GM23338 (cell line): ENCODE measurements at regions not wholly inside any gene's neighbourhood (a gene's known extent, or its start where the extent isn't known, plus 50 kb on each side); places are given as distances from the start of the nearest gene placed in this dataset.

ENCODE experiments used
- CREB1 ChIP-seq: fragments of 250-450 bp; sonication (Bioruptor Pico); IDR thresholded peaks from 2 replicates; pipeline ENCODE4 v1.5.0; 2020; ENCODE audit warnings: low read depth, mild to moderate bottlenecking, moderate library complexity
- EZH2 ChIP-seq: fragments of 200-600 bp; sonication (generic); IDR thresholded peaks from one replicate; pipeline ENCODE4 v1.8.0; 2017; ENCODE audit warnings: antibody characterized with exemption, mild to moderate bottlenecking, low read depth; ENCODE audit not compliant: unreplicated experiment
- EZH2phosphoT487 ChIP-seq: fragments of 200-600 bp; sonication (generic); IDR thresholded peaks from one replicate; pipeline ENCODE4 v1.8.1; 2018; ENCODE audit warnings: antibody characterized with exemption; ENCODE audit not compliant: unreplicated experiment
- JUNB ChIP-seq: IDR thresholded peaks from one replicate; pipeline ENCODE4 v1.6.1; 2016; ENCODE audit warnings: antibody characterized with exemption; ENCODE audit not compliant: unreplicated experiment
- NANOG ChIP-seq: IDR thresholded peaks from 2 replicates; pipeline ENCODE4 v1.6.1; 2016; ENCODE audit warnings: antibody characterized with exemption, borderline replicate concordance
- POLR2AphosphoS5 ChIP-seq: IDR thresholded peaks from 2 replicates; pipeline ENCODE4 v1.6.1; 2016; ENCODE audit warnings: antibody characterized with exemption, low read depth
- ZNF114 ChIP-seq: fragments of 250-450 bp; sonication (Bioruptor Pico); IDR thresholded peaks from 2 replicates; pipeline ENCODE4 v1.5.0; 2020; ENCODE audit warnings: mild to moderate bottlenecking, moderate library complexity
- ZNF331 ChIP-seq: fragments of 250-450 bp; sonication (Bioruptor Pico); IDR thresholded peaks from 2 replicates; pipeline ENCODE4 v1.5.0; 2020; ENCODE audit warnings: low read depth, mild to moderate bottlenecking, moderate library complexity
- TF ChIP-seq, protein P1 (sequence below), 2 experiments: fragments of 200-600 bp in 1 of 2; sonication (generic) in 1 of 2; conservative IDR thresholded peaks; 2 replicates each; pipeline versions ENCODE4 v1.5.1 to v1.6.1; 2016 to 2017; ENCODE audit warnings: antibody characterized with exemption in 2 of 2, low read depth in 2 of 2, mild to moderate bottlenecking in 2 of 2, moderate library complexity in 1 of 2
- TF ChIP-seq, protein P2 (sequence below): IDR thresholded peaks from one replicate; pipeline ENCODE4 v1.6.1; 2018; ENCODE audit warnings: antibody characterized with exemption; ENCODE audit not compliant: unreplicated experiment
- TF ChIP-seq, protein P3 (sequence below): IDR thresholded peaks from 2 replicates; pipeline ENCODE4 v1.6.1; 2016; ENCODE audit warnings: antibody characterized with exemption
- TF ChIP-seq, protein P4 (sequence below): fragments of 250-450 bp; sonication (Bioruptor Pico); IDR thresholded peaks from 2 replicates; pipeline ENCODE4 v1.5.0; 2020; ENCODE audit warnings: mild to moderate bottlenecking, moderate library complexity

DNA sequence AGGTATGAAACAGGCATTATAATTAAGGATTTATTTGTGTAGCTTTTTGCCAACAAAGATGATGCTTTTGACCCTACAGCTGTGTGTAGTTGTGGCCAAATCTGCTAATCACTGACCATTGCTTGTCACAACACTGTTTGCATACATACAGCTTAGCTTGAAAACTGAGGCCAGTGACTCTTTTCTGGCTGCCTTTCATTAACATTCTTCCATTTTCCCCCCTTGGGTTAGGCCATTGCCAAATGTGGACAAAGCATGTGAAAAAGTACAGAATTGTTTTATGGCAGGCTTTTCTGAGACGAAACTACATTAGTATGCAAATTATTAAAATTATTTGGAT, 263.3 kb downstream of the SLC16A7 start:
- TF ChIP-seq, protein P1, sequence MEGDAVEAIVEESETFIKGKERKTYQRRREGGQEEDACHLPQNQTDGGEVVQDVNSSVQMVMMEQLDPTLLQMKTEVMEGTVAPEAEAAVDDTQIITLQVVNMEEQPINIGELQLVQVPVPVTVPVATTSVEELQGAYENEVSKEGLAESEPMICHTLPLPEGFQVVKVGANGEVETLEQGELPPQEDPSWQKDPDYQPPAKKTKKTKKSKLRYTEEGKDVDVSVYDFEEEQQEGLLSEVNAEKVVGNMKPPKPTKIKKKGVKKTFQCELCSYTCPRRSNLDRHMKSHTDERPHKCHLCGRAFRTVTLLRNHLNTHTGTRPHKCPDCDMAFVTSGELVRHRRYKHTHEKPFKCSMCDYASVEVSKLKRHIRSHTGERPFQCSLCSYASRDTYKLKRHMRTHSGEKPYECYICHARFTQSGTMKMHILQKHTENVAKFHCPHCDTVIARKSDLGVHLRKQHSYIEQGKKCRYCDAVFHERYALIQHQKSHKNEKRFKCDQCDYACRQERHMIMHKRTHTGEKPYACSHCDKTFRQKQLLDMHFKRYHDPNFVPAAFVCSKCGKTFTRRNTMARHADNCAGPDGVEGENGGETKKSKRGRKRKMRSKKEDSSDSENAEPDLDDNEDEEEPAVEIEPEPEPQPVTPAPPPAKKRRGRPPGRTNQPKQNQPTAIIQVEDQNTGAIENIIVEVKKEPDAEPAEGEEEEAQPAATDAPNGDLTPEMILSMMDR (conservative IDR thresholded peaks at IDR 0.05; ENCODE audit: low read depth in 2 of 2): no peak
- no peak for TF ChIP-seq ZNF331 (CRISPR knock-in tag)
- no peak for TF ChIP-seq POLR2AphosphoS5
- TF ChIP-seq, protein P2, sequence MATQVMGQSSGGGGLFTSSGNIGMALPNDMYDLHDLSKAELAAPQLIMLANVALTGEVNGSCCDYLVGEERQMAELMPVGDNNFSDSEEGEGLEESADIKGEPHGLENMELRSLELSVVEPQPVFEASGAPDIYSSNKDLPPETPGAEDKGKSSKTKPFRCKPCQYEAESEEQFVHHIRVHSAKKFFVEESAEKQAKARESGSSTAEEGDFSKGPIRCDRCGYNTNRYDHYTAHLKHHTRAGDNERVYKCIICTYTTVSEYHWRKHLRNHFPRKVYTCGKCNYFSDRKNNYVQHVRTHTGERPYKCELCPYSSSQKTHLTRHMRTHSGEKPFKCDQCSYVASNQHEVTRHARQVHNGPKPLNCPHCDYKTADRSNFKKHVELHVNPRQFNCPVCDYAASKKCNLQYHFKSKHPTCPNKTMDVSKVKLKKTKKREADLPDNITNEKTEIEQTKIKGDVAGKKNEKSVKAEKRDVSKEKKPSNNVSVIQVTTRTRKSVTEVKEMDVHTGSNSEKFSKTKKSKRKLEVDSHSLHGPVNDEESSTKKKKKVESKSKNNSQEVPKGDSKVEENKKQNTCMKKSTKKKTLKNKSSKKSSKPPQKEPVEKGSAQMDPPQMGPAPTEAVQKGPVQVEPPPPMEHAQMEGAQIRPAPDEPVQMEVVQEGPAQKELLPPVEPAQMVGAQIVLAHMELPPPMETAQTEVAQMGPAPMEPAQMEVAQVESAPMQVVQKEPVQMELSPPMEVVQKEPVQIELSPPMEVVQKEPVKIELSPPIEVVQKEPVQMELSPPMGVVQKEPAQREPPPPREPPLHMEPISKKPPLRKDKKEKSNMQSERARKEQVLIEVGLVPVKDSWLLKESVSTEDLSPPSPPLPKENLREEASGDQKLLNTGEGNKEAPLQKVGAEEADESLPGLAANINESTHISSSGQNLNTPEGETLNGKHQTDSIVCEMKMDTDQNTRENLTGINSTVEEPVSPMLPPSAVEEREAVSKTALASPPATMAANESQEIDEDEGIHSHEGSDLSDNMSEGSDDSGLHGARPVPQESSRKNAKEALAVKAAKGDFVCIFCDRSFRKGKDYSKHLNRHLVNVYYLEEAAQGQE: no peak
- no peak for TF ChIP-seq EZH2phosphoT487
- TF ChIP-seq CREB1 (CRISPR knock-in tag): no peak
- no peak for TF ChIP-seq EZH2
- TF ChIP-seq, protein P3, sequence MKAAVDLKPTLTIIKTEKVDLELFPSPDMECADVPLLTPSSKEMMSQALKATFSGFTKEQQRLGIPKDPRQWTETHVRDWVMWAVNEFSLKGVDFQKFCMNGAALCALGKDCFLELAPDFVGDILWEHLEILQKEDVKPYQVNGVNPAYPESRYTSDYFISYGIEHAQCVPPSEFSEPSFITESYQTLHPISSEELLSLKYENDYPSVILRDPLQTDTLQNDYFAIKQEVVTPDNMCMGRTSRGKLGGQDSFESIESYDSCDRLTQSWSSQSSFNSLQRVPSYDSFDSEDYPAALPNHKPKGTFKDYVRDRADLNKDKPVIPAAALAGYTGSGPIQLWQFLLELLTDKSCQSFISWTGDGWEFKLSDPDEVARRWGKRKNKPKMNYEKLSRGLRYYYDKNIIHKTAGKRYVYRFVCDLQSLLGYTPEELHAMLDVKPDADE: no peak
- TF ChIP-seq JUNB: no peak
- no peak for TF ChIP-seq NANOG
- TF ChIP-seq, protein P4, sequence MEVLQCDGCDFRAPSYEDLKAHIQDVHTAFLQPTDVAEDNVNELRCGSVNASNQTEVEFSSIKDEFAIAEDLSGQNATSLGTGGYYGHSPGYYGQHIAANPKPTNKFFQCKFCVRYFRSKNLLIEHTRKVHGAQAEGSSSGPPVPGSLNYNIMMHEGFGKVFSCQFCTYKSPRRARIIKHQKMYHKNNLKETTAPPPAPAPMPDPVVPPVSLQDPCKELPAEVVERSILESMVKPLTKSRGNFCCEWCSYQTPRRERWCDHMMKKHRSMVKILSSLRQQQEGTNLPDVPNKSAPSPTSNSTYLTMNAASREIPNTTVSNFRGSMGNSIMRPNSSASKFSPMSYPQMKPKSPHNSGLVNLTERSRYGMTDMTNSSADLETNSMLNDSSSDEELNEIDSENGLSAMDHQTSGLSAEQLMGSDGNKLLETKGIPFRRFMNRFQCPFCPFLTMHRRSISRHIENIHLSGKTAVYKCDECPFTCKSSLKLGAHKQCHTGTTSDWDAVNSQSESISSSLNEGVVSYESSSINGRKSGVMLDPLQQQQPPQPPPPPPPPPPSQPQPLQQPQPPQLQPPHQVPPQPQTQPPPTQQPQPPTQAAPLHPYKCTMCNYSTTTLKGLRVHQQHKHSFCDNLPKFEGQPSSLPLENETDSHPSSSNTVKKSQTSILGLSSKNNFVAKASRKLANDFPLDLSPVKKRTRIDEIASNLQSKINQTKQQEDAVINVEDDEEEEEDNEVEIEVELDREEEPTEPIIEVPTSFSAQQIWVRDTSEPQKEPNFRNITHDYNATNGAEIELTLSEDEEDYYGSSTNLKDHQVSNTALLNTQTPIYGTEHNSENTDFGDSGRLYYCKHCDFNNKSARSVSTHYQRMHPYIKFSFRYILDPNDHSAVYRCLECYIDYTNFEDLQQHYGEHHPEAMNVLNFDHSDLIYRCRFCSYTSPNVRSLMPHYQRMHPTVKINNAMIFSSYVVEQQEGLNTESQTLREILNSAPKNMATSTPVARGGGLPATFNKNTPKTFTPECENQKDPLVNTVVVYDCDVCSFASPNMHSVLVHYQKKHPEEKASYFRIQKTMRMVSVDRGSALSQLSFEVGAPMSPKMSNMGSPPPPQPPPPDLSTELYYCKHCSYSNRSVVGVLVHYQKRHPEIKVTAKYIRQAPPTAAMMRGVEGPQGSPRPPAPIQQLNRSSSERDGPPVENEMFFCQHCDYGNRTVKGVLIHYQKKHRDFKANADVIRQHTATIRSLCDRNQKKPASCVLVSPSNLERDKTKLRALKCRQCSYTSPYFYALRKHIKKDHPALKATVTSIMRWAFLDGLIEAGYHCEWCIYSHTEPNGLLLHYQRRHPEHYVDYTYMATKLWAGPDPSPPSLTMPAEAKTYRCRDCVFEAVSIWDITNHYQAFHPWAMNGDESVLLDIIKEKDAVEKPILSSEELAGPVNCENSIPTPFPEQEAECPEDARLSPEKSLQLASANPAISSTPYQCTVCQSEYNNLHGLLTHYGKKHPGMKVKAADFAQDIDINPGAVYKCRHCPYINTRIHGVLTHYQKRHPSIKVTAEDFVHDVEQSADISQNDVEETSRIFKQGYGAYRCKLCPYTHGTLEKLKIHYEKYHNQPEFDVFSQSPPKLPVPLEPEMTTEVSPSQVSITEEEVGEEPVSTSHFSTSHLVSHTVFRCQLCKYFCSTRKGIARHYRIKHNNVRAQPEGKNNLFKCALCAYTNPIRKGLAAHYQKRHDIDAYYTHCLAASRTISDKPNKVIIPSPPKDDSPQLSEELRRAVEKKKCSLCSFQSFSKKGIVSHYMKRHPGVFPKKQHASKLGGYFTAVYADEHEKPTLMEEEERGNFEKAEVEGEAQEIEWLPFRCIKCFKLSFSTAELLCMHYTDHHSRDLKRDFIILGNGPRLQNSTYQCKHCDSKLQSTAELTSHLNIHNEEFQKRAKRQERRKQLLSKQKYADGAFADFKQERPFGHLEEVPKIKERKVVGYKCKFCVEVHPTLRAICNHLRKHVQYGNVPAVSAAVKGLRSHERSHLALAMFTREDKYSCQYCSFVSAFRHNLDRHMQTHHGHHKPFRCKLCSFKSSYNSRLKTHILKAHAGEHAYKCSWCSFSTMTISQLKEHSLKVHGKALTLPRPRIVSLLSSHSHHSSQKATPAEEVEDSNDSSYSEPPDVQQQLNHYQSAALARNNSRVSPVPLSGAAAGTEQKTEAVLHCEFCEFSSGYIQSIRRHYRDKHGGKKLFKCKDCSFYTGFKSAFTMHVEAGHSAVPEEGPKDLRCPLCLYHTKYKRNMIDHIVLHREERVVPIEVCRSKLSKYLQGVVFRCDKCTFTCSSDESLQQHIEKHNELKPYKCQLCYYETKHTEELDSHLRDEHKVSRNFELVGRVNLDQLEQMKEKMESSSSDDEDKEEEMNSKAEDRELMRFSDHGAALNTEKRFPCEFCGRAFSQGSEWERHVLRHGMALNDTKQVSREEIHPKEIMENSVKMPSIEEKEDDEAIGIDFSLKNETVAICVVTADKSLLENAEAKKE (CRISPR knock-in tag): no peak
- TF ChIP-seq ZNF114 (CRISPR knock-in tag): no peak
